MCF 10A (cell line): ENCODE measurements at regions not wholly inside any gene's neighbourhood (a gene's known extent, or its start where the extent isn't known, plus 50 kb on each side); places are given as distances from the start of the nearest gene placed in this dataset.
"Not testable (repeated sequence)": the region's sequence is repeated elsewhere in the genome, so short reads cannot be mapped to it uniquely, and the experiment has no call there.

Experiments
- BruUV-seq: library from RNA; stranded (reverse); fragments of 400-500 nt; replicated peaks from 2 replicates; lab custom pipeline; 2021; lab: Mats Ljungman, UMichigan
- CTCF ChIA-PET: fragments of 300-600 bp; sonication (Branson Sonifier 250); formaldehyde crosslinking; extraction: SDS; loops from one replicate; lab custom pipeline; 2021; ENCODE audit warnings: antibody characterized with exemption, inconsistent platforms; lab: Yijun Ruan, JAX
- POLR2A ChIA-PET: fragments of 300-600, 350-650 bp; sonication (Branson Sonifier 250); formaldehyde crosslinking; extraction: SDS; loops from one replicate; lab custom pipeline; 2020; ENCODE audit warnings: antibody characterized with exemption, inconsistent platforms; lab: Yijun Ruan, JAX
- DNase-seq: peaks from one replicate; pipeline ENCODE4 v3.0.0-alpha.2; 2018; ENCODE audit not compliant: unreplicated experiment
- H3K27ac Mint-ChIP-seq: one replicate; pipeline ENCODE4 v1.8.0; 2022; ENCODE audit warnings: mild to moderate bottlenecking, low read depth, mixed read lengths; ENCODE audit not compliant: unreplicated experiment
- H3K27me3 Mint-ChIP-seq: one replicate; pipeline ENCODE4 v1.8.0; 2022; ENCODE audit warnings: mixed read lengths; ENCODE audit not compliant: insufficient read depth, unreplicated experiment
- H3K36me3 Mint-ChIP-seq: one replicate; pipeline ENCODE4 v1.8.0; 2022; ENCODE audit warnings: mild to moderate bottlenecking, moderate library complexity, mixed read lengths; ENCODE audit not compliant: insufficient read depth, unreplicated experiment
- H3K4me1 Mint-ChIP-seq: one replicate; pipeline ENCODE4 v1.8.0; 2022; ENCODE audit warnings: mixed read lengths; ENCODE audit not compliant: insufficient read depth, unreplicated experiment
- H3K4me3 Mint-ChIP-seq: one replicate; pipeline ENCODE4 v1.8.0; 2022; ENCODE audit warnings: mild to moderate bottlenecking, moderate library complexity, mixed read lengths; ENCODE audit not compliant: unreplicated experiment
- H3K9me3 Mint-ChIP-seq: one replicate; pipeline ENCODE4 v1.8.0; 2022; ENCODE audit warnings: mixed read lengths; ENCODE audit not compliant: unreplicated experiment
- CTCF ChIP-seq: fragments of 200-600 bp; IDR thresholded peaks from one replicate; pipeline ENCODE4 v1.8.0; 2022; ENCODE audit warnings: antibody characterized with exemption, mild to moderate bottlenecking; ENCODE audit not compliant: unreplicated experiment
- intact Hi-C: fragments of 100-400 bp; cut with micrococcal nuclease; formaldehyde crosslinking; loops from 2 replicates; pipeline ENCODE4 v1.14.1; 2022

GRCh38 chr3:81823086-81823485, 61.6 kb upstream of the GBE1 start:
- Mint-ChIP-seq H3K27me3 (no peaks in the 10 kb centered on the region), H3K9me3 (no peaks in the 10 kb centered on the region), H3K4me1 (no peaks in the 10 kb centered on the region), H3K4me3 (no peak overlapping the region), H3K36me3 (no peaks in the 10 kb centered on the region), H3K27ac (no peak overlapping the region)
- no peak for TF ChIP-seq CTCF
- POLR2A ChIA-PET, result no interaction called here
- CTCF ChIA-PET, result no interaction called here
- BruUV-seq, result no TSS peak
- intact Hi-C loops, result no loop called here
- no peak for DNase-seq

GRCh38 chr3:81816473-81817250, 55.2 kb upstream of the GBE1 start:
- Mint-ChIP-seq H3K4me3 (no peak overlapping the region), H3K27ac (no peak overlapping the region), H3K4me1 (no peaks in the 10 kb centered on the region), H3K9me3 (no peaks in the 10 kb centered on the region), H3K36me3 (no peaks in the 10 kb centered on the region), H3K27me3 (no peaks in the 10 kb centered on the region)
- no peak for DNase-seq
- POLR2A ChIA-PET, result no interaction called here
- TF ChIP-seq CTCF, result no peak
- CTCF ChIA-PET, result no interaction called here
- intact Hi-C loops, result no loop called here
- no TSS peak for BruUV-seq

- H3K27ac Mint-ChIP-seq, H3K4me1 Mint-ChIP-seq, DNase-seq, H3K36me3 Mint-ChIP-seq, H3K27me3 Mint-ChIP-seq, H3K4me3 Mint-ChIP-seq, BruUV-seq, POLR2A ChIA-PET, H3K9me3 Mint-ChIP-seq, intact Hi-C loops: not testable (repeated sequence)
- CTCF ChIA-PET, result interaction anchor here (0.6 kb wide), 1 partner anchor 336 kb away, joined by 3 read pairs; no protein-coding TSS in a partner anchor
These were observed 50.7 kb upstream of the GBE1 start for GRCh38 chr3:81812098-81812497.
